Lower lobe of right lung (tissue), 2 donors: ENCODE measurements at regions not wholly inside any gene's neighbourhood (a gene's known extent, or its start where the extent isn't known, plus 50 kb on each side); places are given as distances from the start of the nearest gene placed in this dataset.
A peak's percentile ranks its signal among the peaks of the same experiment; 100 is the strongest.

Experiments used
- ATAC-seq, 2 donors: fragments of 200-7000 bp; cut with Tn5 transposase; one replicate each; pipeline ENCODE4 v1.9.1; 2020 to 2022; ENCODE audit warnings: mild to moderate bottlenecking in 2 of 2, moderate library complexity in 2 of 2
- DNase-seq: peaks from one replicate; pipeline ENCODE4 v3.0.0-alpha.2; 2020
- H3K27ac ChIP-seq: fragments of 200-600 bp; one replicate; pipeline ENCODE4 v1.8.0; 2022
- H3K27me3 ChIP-seq: fragments of 200-600 bp; one replicate; pipeline ENCODE4 v1.8.0; 2022; ENCODE audit warnings: low read depth
- H3K36me3 ChIP-seq: fragments of 200-600 bp; one replicate; pipeline ENCODE4 v1.8.0; 2022; ENCODE audit warnings: mild to moderate bottlenecking
- H3K4me1 ChIP-seq: fragments of 200-600 bp; one replicate; pipeline ENCODE4 v1.8.0; 2022
- H3K4me3 ChIP-seq: fragments of 200-600 bp; one replicate; pipeline ENCODE4 v1.8.0; 2022; ENCODE audit warnings: mild to moderate bottlenecking
- H3K9me3 ChIP-seq: fragments of 200-600 bp; one replicate; pipeline ENCODE4 v1.8.0; 2022
- CTCF ChIP-seq: fragments of 200-600 bp; IDR thresholded peaks from one replicate; pipeline ENCODE4 v1.8.0; 2022; ENCODE audit warnings: antibody characterized with exemption, mild to moderate bottlenecking
- intact Hi-C: fragments of 100-400 bp; cut with DNase I; formaldehyde crosslinking; loops from one replicate; pipeline ENCODE4 v1.11.0; 2022
- donor health status: DM: no; HTN: yes; CAD: no; lungs with severe emphysema.

- no peak for DNase-seq
- ATAC-seq, result no peak
- H3K4me3 ChIP-seq, result no peak overlapping the region
Observed at GRCh38 chr10:46225597-46225996, 61.2 kb upstream of the ANTXRL start.

DNA sequence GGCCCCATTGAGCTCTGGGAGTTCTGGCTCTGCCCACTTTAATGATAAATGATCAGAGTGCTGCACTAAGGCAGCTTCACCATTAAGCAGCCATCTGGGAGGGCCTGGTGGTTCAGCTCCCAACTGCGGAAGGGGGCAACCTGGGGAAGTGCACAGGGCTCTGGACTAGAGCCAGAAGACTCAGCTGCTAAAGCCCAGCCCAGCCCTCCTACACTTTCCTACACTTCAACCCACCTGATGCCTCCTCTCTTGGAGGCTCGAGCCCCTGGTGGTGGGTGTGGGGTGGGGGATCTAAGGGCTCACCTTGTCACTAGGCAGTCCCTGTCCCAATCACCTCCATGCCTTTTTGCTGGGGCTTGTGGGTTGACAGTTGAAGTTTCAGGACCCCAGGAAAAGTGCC is 60.6 kb upstream of the ANTXRL start:
- H3K4me1 ChIP-seq, result peaks cover 5% of the 10 kb centered on the region
- no peaks in the 10 kb centered on the region for H3K36me3 ChIP-seq
- H3K27me3 ChIP-seq, result no peaks in the 10 kb centered on the region
- no peak for ATAC-seq
- no peak overlapping the region for H3K4me3 ChIP-seq
- no peak overlapping the region for H3K27ac ChIP-seq
- TF ChIP-seq CTCF, result no peak
- no peak for DNase-seq
- H3K9me3 ChIP-seq, result no peaks in the 10 kb centered on the region
- intact Hi-C loops, result no loop called here

More at GRCh38 chr10:46225597-46225996, 61.2 kb upstream of the ANTXRL start:
- Histone ChIP-seq H3K36me3 (no peaks in the 10 kb centered on the region), H3K27me3 (no peaks in the 10 kb centered on the region), H3K27ac (no peak overlapping the region), H3K4me1 (peaks cover 5% of the 10 kb centered on the region), H3K9me3 (no peaks in the 10 kb centered on the region)
- TF ChIP-seq CTCF, result no peak
- intact Hi-C loops, result no loop called here

- peaks cover 5% of the 10 kb centered on the region for H3K4me1 ChIP-seq
- H3K27me3 ChIP-seq, result no peaks in the 10 kb centered on the region
- H3K27ac ChIP-seq, result no peak overlapping the region
- no peak overlapping the region for H3K4me3 ChIP-seq
- ATAC-seq (no peak), DNase-seq (no peak)
- H3K9me3 ChIP-seq, result no peaks in the 10 kb centered on the region
- H3K36me3 ChIP-seq, result no peaks in the 10 kb centered on the region
- intact Hi-C loops, result no loop called here
- TF ChIP-seq CTCF, result no peak
Observed at GRCh38 chr10:46226900-46227558, 59.8 kb upstream of the ANTXRL start.

DNA sequence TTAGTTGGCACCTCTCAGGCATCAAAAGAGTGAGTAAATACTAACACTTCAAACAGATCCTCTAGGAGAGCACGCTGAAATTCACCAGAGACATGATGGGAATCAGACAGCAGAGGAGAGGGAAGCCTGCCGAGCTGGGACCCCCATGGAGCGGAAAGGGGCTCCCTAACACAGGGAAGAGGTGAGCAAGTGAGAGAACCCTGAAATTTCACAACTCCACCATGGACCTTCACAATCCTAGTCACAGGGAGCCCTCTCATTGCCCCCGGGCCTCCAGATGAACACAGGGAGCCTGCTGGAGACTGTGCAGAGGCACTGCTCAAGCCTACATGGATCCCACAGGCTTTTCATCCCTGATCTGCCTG is 59.2 kb upstream of the ANTXRL start:
- H3K36me3 ChIP-seq, result no peaks in the 10 kb centered on the region
- H3K4me1 ChIP-seq, result peaks cover 5% of the 10 kb centered on the region
- intact Hi-C loops, result no loop called here
- no peak overlapping the region for H3K4me3 ChIP-seq
- no peaks in the 10 kb centered on the region for H3K9me3 ChIP-seq
- TF ChIP-seq CTCF, result no peak
- peak in 1 of 2 donors; percentile 3 for ATAC-seq
- H3K27ac ChIP-seq, result no peak overlapping the region
- no peaks in the 10 kb centered on the region for H3K27me3 ChIP-seq
- no peak for DNase-seq

- H3K9me3 ChIP-seq, result no peaks in the 10 kb centered on the region
- intact Hi-C loops, result no loop called here
- DNase-seq, result no peak
- no peaks in the 10 kb centered on the region for H3K36me3 ChIP-seq
- H3K4me1 ChIP-seq, result peaks cover 5% of the 10 kb centered on the region
- no peak overlapping the region for H3K4me3 ChIP-seq
- ATAC-seq, result peak in 1 of 2 donors; percentile 9
- TF ChIP-seq CTCF, result no peak
- H3K27ac ChIP-seq, result no peak overlapping the region
- no peaks in the 10 kb centered on the region for H3K27me3 ChIP-seq
Observed at GRCh38 chr10:46227936-46228562, 58.7 kb upstream of the ANTXRL start.
